ENCODE measurements at regions not wholly inside any gene's neighbourhood (a gene's known extent, or its start where the extent isn't known, plus 50 kb on each side); places are given as distances from the start of the nearest gene placed in this dataset.

GRCh38 chr6:74534465-74535211, 671.2 kb downstream of the COL12A1 start (continued):
- TF ChIP-seq MAZ (IDR thresholded peaks at IDR 0.05; ENCODE audit: borderline replicate concordance, low read depth, low read length) (no peak), MAZ (CRISPR knock-in tag; IDR thresholded peaks at IDR 0.05; ENCODE audit: low read depth) (no peak), ZNF672 (CRISPR knock-in tag; IDR thresholded peaks at IDR 0.05) (no peak), ASH2L (IDR thresholded peaks at IDR 0.05; ENCODE audit: insufficient read length, low read depth, low read length) (peak; percentile 100), ZNF841 (CRISPR knock-in tag; IDR thresholded peaks at IDR 0.05; ENCODE audit: borderline replicate concordance) (no peak), ZNF670 (CRISPR knock-in tag; IDR thresholded peaks at IDR 0.05; ENCODE audit: borderline replicate concordance) (0 out of 2 replicates have a peak, but pooled peaks have one; percentile 62), ZNF224 (CRISPR knock-in tag; IDR thresholded peaks at IDR 0.05) (no peak), HBP1 (CRISPR knock-in tag; IDR thresholded peaks at IDR 0.05; ENCODE audit: low read depth) (no peak), NKX3-1 (CRISPR knock-in tag; IDR thresholded peaks at IDR 0.05) (no peak), ERF (CRISPR knock-in tag; IDR thresholded peaks at IDR 0.05) (no peak; the same call in 1 of the 2 replicates), GTF3A (CRISPR knock-in tag; conservative IDR thresholded peaks at IDR 0.05) (no peak), TFDP1 (CRISPR knock-in tag; IDR thresholded peaks at IDR 0.05; ENCODE audit: borderline replicate concordance) (no peak), TFDP2 (CRISPR knock-in tag; IDR thresholded peaks at IDR 0.05) (no peak), ZNF263 (CRISPR knock-in tag; IDR thresholded peaks at IDR 0.05) (no peak), MEF2D (CRISPR knock-in tag; IDR thresholded peaks at IDR 0.05) (peak; percentile 74), MED13 (CRISPR knock-in tag; IDR thresholded peaks at IDR 0.05) (no peak), GLI4 (CRISPR knock-in tag; IDR thresholded peaks at IDR 0.05; ENCODE audit: borderline replicate concordance) (no peak), PRMT3 (CRISPR knock-in tag; IDR thresholded peaks at IDR 0.05; ENCODE audit: borderline replicate concordance, low read depth) (no peak), SKI (IDR thresholded peaks at IDR 0.05; ENCODE audit: partially characterized antibody) (peak; percentile 76), ZNF660 (CRISPR knock-in tag; IDR thresholded peaks at IDR 0.05; ENCODE audit: borderline replicate concordance, low read depth) (no peak), ZNF264 (CRISPR knock-in tag; IDR thresholded peaks at IDR 0.05) (peak; percentile 29; the same call in 1 of the 2 replicates), THYN1 (CRISPR knock-in tag; IDR thresholded peaks at IDR 0.05; ENCODE audit: borderline replicate concordance, low read depth) (no peak), TCF7L2 (IDR thresholded peaks at IDR 0.05; ENCODE audit: low read depth, low read length) (no peak), FOXA3 (CRISPR knock-in tag; IDR thresholded peaks at IDR 0.05) (peak; percentile 100), ZSCAN25 (CRISPR knock-in tag; IDR thresholded peaks at IDR 0.05) (no peak), ZNF274 (CRISPR knock-in tag; IDR thresholded peaks at IDR 0.05) (no peak), ZGPAT (CRISPR knock-in tag; IDR thresholded peaks at IDR 0.05) (peak; percentile 93)

All from HepG2 (cell line).